B cell (primary cell): ENCODE measurements at regions not wholly inside any gene's neighbourhood (a gene's known extent, or its start where the extent isn't known, plus 50 kb on each side); places are given as distances from the start of the nearest gene placed in this dataset.

ENCODE experiments used
- ATAC-seq: fragments of 200-7000 bp; cut with Tn5 transposase; one replicate; pipeline ENCODE4 v1.10.0; 2021; ENCODE audit warnings: low read depth, mild to moderate bottlenecking, moderate number of reproducible peaks, moderate library complexity
- CTCF ChIA-PET: fragments of 350-600 bp; sonication (Branson Sonifier 250); formaldehyde crosslinking; loops from one replicate; lab custom pipeline; 2021; ENCODE audit warnings: antibody characterized with exemption, inconsistent platforms; lab: Charles Lee
- POLR2A ChIA-PET: fragments of 350-600 bp; sonication (Branson Sonifier 250); formaldehyde crosslinking; loops from one replicate; lab custom pipeline; 2021; ENCODE audit warnings: antibody characterized with exemption; lab: Charles Lee
- DNase-seq: peaks from one replicate; pipeline ENCODE4 v3.0.0; 2013
- H2AFZ ChIP-seq: 2 replicates; pipeline ENCODE4 v1.6.1; 2012; ENCODE audit warnings: mild to moderate bottlenecking, low read depth, low read length; ENCODE audit not compliant: insufficient read depth, poor library complexity, severe bottlenecking
- H3K27ac ChIP-seq, 2 donors: 1 replicate in 1 of 2; 2 replicates in 1 of 2; pipeline ENCODE4 v1.5.1; 2012 to 2013; ENCODE audit warnings: low read length in 2 of 2, mild to moderate bottlenecking in 2 of 2, moderate library complexity in 1 of 2
- H3K27me3 ChIP-seq, 4 experiments: fragments of 200-600 bp in 1 of 4; sonication (generic) in 1 of 4; replicated peaks in 1 of 4; 1 replicate in 2 of 4; 2 replicates in 2 of 4; pipeline versions ENCODE4 v1.6.1 to v1.7.0; 2013 to 2016; ENCODE audit warnings: low read length in 3 of 4, mild to moderate bottlenecking in 2 of 4, mixed read lengths in 1 of 4, moderate library complexity in 1 of 4; ENCODE audit not compliant: insufficient read depth in 4 of 4, control insufficient read depth in 3 of 4; ENCODE audit errors: control extremely low read depth in 1 of 4
- H3K36me3 ChIP-seq, 2 experiments: replicated peaks in 1 of 2; 1 replicate in 1 of 2; 2 replicates in 1 of 2; pipeline versions ENCODE4 v1.6.1 to v1.7.1; 2013; ENCODE audit warnings: low read length in 1 of 2; ENCODE audit not compliant: insufficient read depth in 2 of 2, control insufficient read depth in 1 of 2; ENCODE audit errors: control extremely low read depth in 1 of 2, extremely low read depth in 1 of 2
- H3K4me1 ChIP-seq, 2 donors: fragments of 200-600 bp in 1 of 2; sonication (generic) in 1 of 2; 1 replicate in 1 of 2; 2 replicates in 1 of 2; pipeline versions ENCODE4 v1.5.1 to v1.6.1; 2013 to 2017; ENCODE audit warnings: low read length in 2 of 2; ENCODE audit not compliant: control insufficient read depth in 2 of 2, insufficient read depth in 2 of 2
- H3K4me2 ChIP-seq: replicated peaks from 2 replicates; pipeline ENCODE3; 2012; ENCODE audit warnings: mild to moderate bottlenecking, low read depth, low read length; ENCODE audit not compliant: poor library complexity, severe bottlenecking
- H3K4me3 ChIP-seq, 5 experiments: fragments of 200-600 bp in 1 of 5; sonication (generic) in 1 of 5; 1 replicate in 3 of 5; 2 replicates in 2 of 5; pipeline versions ENCODE4 v1.5.1 to v1.7.0; 2011 to 2016; ENCODE audit warnings: low read length in 4 of 5, mild to moderate bottlenecking in 4 of 5, low read depth in 2 of 5, control low read depth in 1 of 5, moderate library complexity in 1 of 5; ENCODE audit not compliant: insufficient read depth in 1 of 5; ENCODE audit errors: control extremely low read depth in 1 of 5, extremely low read depth in 1 of 5
- H3K79me2 ChIP-seq: fragments of 200-600 bp; sonication (generic); one replicate; pipeline ENCODE4 v1.6.0; 2016; ENCODE audit warnings: low read length; ENCODE audit not compliant: control insufficient read depth, insufficient read depth
- H3K9ac ChIP-seq: fragments of 200-600 bp; sonication (generic); 2 replicates; pipeline ENCODE4 v1.6.1; 2017; ENCODE audit warnings: mild to moderate bottlenecking, low read length, moderate library complexity
- H3K9me3 ChIP-seq, 3 donors: one replicate each; pipeline versions ENCODE4 v1.6.1 to v1.7.1; 2013; ENCODE audit warnings: low read length in 2 of 3; ENCODE audit not compliant: control insufficient read depth in 2 of 3, insufficient read depth in 1 of 3; ENCODE audit errors: control extremely low read depth in 1 of 3
- H4K20me1 ChIP-seq: 2 replicates; pipeline ENCODE4 v1.6.0; 2012; ENCODE audit warnings: mild to moderate bottlenecking, low read length; ENCODE audit not compliant: insufficient read depth, control insufficient read depth, poor library complexity, severe bottlenecking
- H3K27ac Mint-ChIP-seq: one replicate; pipeline ENCODE4 v1.8.0; 2021; ENCODE audit warnings: mixed read lengths
- H3K27me3 Mint-ChIP-seq: one replicate; pipeline ENCODE4 v1.8.0; 2021; ENCODE audit warnings: mixed read lengths
- H3K4me1 Mint-ChIP-seq: one replicate; pipeline ENCODE4 v1.8.0; 2021; ENCODE audit warnings: mixed read lengths
- H3K4me3 Mint-ChIP-seq: one replicate; pipeline ENCODE4 v1.8.0; 2021; ENCODE audit warnings: mixed read lengths
- H3K9me3 Mint-ChIP-seq: one replicate; pipeline ENCODE4 v1.8.0; 2022; ENCODE audit warnings: mixed read lengths; ENCODE audit not compliant: insufficient read depth
- CTCF ChIP-seq: fragments of 200-600 bp; IDR thresholded peaks from one replicate; pipeline ENCODE4 v1.8.0; 2022; ENCODE audit warnings: antibody characterized with exemption, mild to moderate bottlenecking
- EZH2 ChIP-seq: IDR thresholded peaks from 2 replicates; pipeline ENCODE4 v1.6.1; 2012; ENCODE audit warnings: borderline replicate concordance, low read depth, mild to moderate bottlenecking, moderate library complexity, low read length; ENCODE audit not compliant: insufficient read depth, poor library complexity, severe bottlenecking
- WGBS: methylation state at CpG from one replicate; pipeline ENCODE4 v1.1.5; 2013; ENCODE audit warnings: missing lambda C conversion rate; ENCODE audit not compliant: insufficient coverage; 5-methylcytosine and 5-hydroxymethylcytosine counted together
- intact Hi-C: fragments of 100-400 bp; cut with micrococcal nuclease; formaldehyde crosslinking; loops from one replicate; pipeline ENCODE4 v1.10.0; 2022

DNA sequence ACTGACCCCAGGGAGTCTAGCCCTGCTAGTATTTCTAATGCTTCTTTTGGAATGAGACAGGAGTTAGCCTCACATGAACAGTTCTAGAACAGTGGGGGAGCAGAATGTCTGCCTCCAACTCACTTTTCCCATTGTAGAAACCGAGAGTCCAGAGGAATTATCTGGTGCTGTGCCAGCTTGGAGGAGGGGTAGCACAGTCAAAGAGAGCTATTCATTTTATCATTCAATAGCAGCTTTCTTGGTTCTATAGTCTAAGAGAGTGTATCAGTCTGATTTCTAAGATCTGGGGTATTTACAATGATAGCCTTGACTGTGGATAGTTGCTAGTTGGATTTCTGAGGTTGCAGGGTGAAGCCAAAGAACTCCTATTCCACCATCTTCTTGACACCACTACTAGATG, 448.2 kb downstream of the RFPL4B start:
- peaks cover 10% of the 10 kb centered on the region for H3K9me3 Mint-ChIP-seq
- H3K4me2 ChIP-seq = no peak overlapping the region
- no peaks in the 10 kb centered on the region for H3K36me3 ChIP-seq
- H3K4me1 ChIP-seq = no peaks in the 10 kb centered on the region
- H4K20me1 ChIP-seq = no peaks in the 10 kb centered on the region
- H3K27me3 Mint-ChIP-seq = peaks cover 4% of the 10 kb centered on the region
- ATAC-seq (no peak), DNase-seq (no peak)
- no peak overlapping the region for H3K4me3 Mint-ChIP-seq
- WGBS = no CpG with 5 or more reads among the region's 1 CpG
- TF ChIP-seq CTCF = no peak
- TF ChIP-seq EZH2 = no peak
- no peak overlapping the region for H3K4me3 ChIP-seq
- intact Hi-C loops = no loop called here
- CTCF ChIA-PET = no interaction called here
- H3K27ac Mint-ChIP-seq = no peak overlapping the region
- H3K9me3 ChIP-seq = peaks cover 0 to 6% (median 0%) of the 10 kb centered on the region in 3 donors
- H2AFZ ChIP-seq = no peak overlapping the region
- H3K79me2 ChIP-seq = no peaks in the 10 kb centered on the region
- no peaks in the 10 kb centered on the region for H3K4me1 Mint-ChIP-seq
- H3K9ac ChIP-seq = no peak overlapping the region
- H3K27ac ChIP-seq = no peak overlapping the region
- H3K27me3 ChIP-seq = no peaks in the 10 kb centered on the region
- POLR2A ChIA-PET = no interaction called here

DNA sequence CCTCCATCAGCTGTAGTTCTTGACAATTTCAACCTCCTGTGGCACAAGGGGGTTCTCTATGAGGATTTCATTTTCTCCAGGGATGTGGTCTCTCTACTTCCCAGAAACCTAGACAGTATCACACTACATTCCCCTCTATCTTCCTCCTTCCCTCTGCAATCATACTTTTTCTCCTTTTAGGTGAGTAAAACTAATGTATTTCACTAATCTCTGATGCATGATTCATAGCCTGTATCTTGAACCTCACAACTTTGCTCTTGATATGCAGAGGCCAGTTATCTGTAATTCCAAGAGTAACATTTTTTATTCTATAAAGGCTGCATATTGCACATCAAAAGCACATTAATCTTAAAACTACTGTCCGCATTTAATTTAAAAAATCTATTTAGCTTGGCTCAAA, 449.6 kb downstream of the RFPL4B start:
- H3K36me3 ChIP-seq = no peaks in the 10 kb centered on the region
- H3K9ac ChIP-seq = no peak overlapping the region
- intact Hi-C loops = no loop called here
- Mint-ChIP-seq H3K9me3 (peaks cover 10% of the 10 kb centered on the region), H3K27me3 (peaks cover 4% of the 10 kb centered on the region), H3K4me1 (no peaks in the 10 kb centered on the region), H3K4me3 (no peak overlapping the region), H3K27ac (no peak overlapping the region)
- no peaks in the 10 kb centered on the region for H3K79me2 ChIP-seq
- no peaks in the 10 kb centered on the region for H4K20me1 ChIP-seq
- ATAC-seq = no peak
- H3K4me2 ChIP-seq = no peak overlapping the region
- no peaks in the 10 kb centered on the region for H3K4me1 ChIP-seq
- H2AFZ ChIP-seq = no peak overlapping the region
- no peak overlapping the region for H3K27ac ChIP-seq
- H3K4me3 ChIP-seq = no peak overlapping the region
- DNase-seq = no peak
- no peaks in the 10 kb centered on the region for H3K27me3 ChIP-seq
- WGBS = no CpG with 5 or more reads among the region's 1 CpG
- TF ChIP-seq EZH2 (no peak), CTCF (no peak)
- peaks cover 0 to 6% (median 0%) of the 10 kb centered on the region in 3 donors for H3K9me3 ChIP-seq
- POLR2A ChIA-PET = no interaction called here
- CTCF ChIA-PET = no interaction called here
